HEK293 (cell line): ENCODE measurements at regions not wholly inside any gene's neighbourhood (a gene's known extent, or its start where the extent isn't known, plus 50 kb on each side); places are given as distances from the start of the nearest gene placed in this dataset.

Experiments
- KLF7 ChIP-seq: fragments of 450-650 bp; formaldehyde crosslinking; IDR thresholded peaks from 2 replicates; pipeline ENCODE4 v1.5.1; 2016; ENCODE audit warnings: missing biosample characterization, missing genetic modification characterization, borderline replicate concordance
- REPIN1 ChIP-seq: fragments of 450-650 bp; formaldehyde crosslinking; IDR thresholded peaks from 2 replicates; pipeline ENCODE4 v1.5.1; 2017; ENCODE audit warnings: missing biosample characterization, missing genetic modification characterization, low read depth
- ZBTB1 ChIP-seq: fragments of 450-650 bp; formaldehyde crosslinking; IDR thresholded peaks from 2 replicates; pipeline ENCODE4 v1.5.1; 2016; ENCODE audit warnings: missing biosample characterization, missing genetic modification characterization
- ZNF274 ChIP-seq, 2 experiments: fragments of 200-500 bp in 1 of 2; fragments of 450-650 bp in 1 of 2; sonication (Bioruptor generic) in 1 of 2; formaldehyde crosslinking in 1 of 2; IDR thresholded peaks; 2 replicates each; pipeline versions ENCODE4 v1.5.1 to v1.6.1; 2014 to 2016; ENCODE audit warnings: borderline replicate concordance in 1 of 2, inconsistent platforms in 1 of 2, low read length in 1 of 2, missing biosample characterization in 1 of 2, missing genetic modification characterization in 1 of 2
- TF ChIP-seq, protein P1 (sequence below): fragments of 450-650 bp; formaldehyde crosslinking; IDR thresholded peaks from 2 replicates; pipeline ENCODE4 v1.5.1; 2016; ENCODE audit warnings: missing biosample characterization, missing genetic modification characterization
- TF ChIP-seq, protein P2 (sequence below): fragments of 450-650 bp; formaldehyde crosslinking; IDR thresholded peaks from 2 replicates; pipeline ENCODE4 v1.5.1; 2017; ENCODE audit warnings: missing biosample characterization, missing genetic modification characterization

DNA sequence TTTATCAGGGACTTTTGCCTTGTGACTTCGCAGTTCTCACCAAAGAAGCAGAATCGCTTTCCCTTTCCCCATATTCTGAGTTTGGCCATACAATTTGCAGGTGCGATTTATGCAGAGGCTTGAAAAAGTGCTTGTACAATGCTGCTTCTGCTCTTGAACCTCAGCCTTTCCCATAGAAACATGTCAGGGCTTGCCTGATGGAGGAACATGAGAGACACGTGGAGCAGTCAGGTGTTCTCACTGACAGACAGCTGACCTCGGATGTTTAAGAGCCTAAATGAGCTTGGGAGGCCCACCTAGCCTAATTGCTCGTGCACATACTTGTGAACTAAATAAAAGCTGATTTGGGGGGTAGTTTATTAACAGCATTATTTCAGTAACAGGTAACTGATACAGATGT is 290.0 kb downstream of the S1PR1 start:
- TF ChIP-seq ZNF274 (IDR thresholded peaks at IDR 0.05; ENCODE audit: low read length) (no peak), ZNF274 (tag by site-specific recombination; IDR thresholded peaks at IDR 0.05; ENCODE audit: borderline replicate concordance) (no peak), REPIN1 (tag by site-specific recombination) (no peak), KLF7 (tag by site-specific recombination) (no peak), ZBTB1 (tag by site-specific recombination) (no peak)
- TF ChIP-seq, protein P1, sequence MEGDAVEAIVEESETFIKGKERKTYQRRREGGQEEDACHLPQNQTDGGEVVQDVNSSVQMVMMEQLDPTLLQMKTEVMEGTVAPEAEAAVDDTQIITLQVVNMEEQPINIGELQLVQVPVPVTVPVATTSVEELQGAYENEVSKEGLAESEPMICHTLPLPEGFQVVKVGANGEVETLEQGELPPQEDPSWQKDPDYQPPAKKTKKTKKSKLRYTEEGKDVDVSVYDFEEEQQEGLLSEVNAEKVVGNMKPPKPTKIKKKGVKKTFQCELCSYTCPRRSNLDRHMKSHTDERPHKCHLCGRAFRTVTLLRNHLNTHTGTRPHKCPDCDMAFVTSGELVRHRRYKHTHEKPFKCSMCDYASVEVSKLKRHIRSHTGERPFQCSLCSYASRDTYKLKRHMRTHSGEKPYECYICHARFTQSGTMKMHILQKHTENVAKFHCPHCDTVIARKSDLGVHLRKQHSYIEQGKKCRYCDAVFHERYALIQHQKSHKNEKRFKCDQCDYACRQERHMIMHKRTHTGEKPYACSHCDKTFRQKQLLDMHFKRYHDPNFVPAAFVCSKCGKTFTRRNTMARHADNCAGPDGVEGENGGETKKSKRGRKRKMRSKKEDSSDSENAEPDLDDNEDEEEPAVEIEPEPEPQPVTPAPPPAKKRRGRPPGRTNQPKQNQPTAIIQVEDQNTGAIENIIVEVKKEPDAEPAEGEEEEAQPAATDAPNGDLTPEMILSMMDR (tag by site-specific recombination): no peak
- TF ChIP-seq, protein P2, sequence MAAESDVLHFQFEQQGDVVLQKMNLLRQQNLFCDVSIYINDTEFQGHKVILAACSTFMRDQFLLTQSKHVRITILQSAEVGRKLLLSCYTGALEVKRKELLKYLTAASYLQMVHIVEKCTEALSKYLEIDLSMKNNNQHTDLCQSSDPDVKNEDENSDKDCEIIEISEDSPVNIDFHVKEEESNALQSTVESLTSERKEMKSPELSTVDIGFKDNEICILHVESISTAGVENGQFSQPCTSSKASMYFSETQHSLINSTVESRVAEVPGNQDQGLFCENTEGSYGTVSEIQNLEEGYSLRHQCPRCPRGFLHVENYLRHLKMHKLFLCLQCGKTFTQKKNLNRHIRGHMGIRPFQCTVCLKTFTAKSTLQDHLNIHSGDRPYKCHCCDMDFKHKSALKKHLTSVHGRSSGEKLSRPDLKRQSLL (tag by site-specific recombination): no peak
